ENCODE measurements at regions not wholly inside any gene's neighbourhood (a gene's known extent, or its start where the extent isn't known, plus 50 kb on each side); places are given as distances from the start of the nearest gene placed in this dataset.

- Mint-ChIP-seq H3K27ac (ENCODE audit: unreplicated experiment) (no peak overlapping the region), H3K4me3 (ENCODE audit: unreplicated experiment) (no peak overlapping the region), H3K27me3 (ENCODE audit: low read depth, unreplicated experiment) (peaks cover 2% of the 10 kb centered on the region), H3K9me3 (ENCODE audit: unreplicated experiment) (no peaks in the 10 kb centered on the region), H3K4me1 (ENCODE audit: low read depth, unreplicated experiment) (peaks cover 4% of the 10 kb centered on the region), H3K36me3 (ENCODE audit: low read depth, unreplicated experiment) (no peaks in the 10 kb centered on the region)
- Histone ChIP-seq H2AFZ (ENCODE audit: low read depth, low read length) (no peak overlapping the region), H3K4me2 (ENCODE audit: low read length) (no peak overlapping the region), H3K9me3 (ENCODE audit: insufficient read depth, low read depth, low read length) (peaks cover 10% of the 10 kb centered on the region), H3K27me3 (ENCODE audit: insufficient read depth, low read length) (no peaks in the 10 kb centered on the region), H3K36me3 (ENCODE audit: insufficient read depth, low read length) (no peaks in the 10 kb centered on the region), H3K4me3 (ENCODE audit: insufficient read depth, low read depth, low read length) (no peak overlapping the region), H3K9ac (ENCODE audit: low read length) (no peak overlapping the region), H3K27ac (ENCODE audit: low read depth, low read length) (no peak overlapping the region), H3K4me1 (ENCODE audit: insufficient read depth, low read length) (no peaks in the 10 kb centered on the region), H4K20me1 (ENCODE audit: insufficient read depth, low read length) (no peaks in the 10 kb centered on the region), H3K79me2 (ENCODE audit: insufficient read depth, low read length) (no peaks in the 10 kb centered on the region)
- no peak for DNase-seq (ENCODE audit: low read depth)
- FAIRE-seq = no peak
- TF ChIP-seq EZH2 (IDR thresholded peaks at IDR 0.05; ENCODE audit: insufficient read depth, low read length) (no peak), CTCF (IDR thresholded peaks at IDR 0.05; ENCODE audit: insufficient read depth, low read depth, low read length) (no peak)
Observed at GRCh38 chr15:26210980-26211379, 347.9 kb upstream of the ATP10A start.

GRCh38 chr15:26201177-26201858, 338.2 kb upstream of the ATP10A start:
- Mint-ChIP-seq H3K36me3 (ENCODE audit: low read depth, unreplicated experiment) (no peaks in the 10 kb centered on the region), H3K27me3 (ENCODE audit: low read depth, unreplicated experiment) (peaks cover 30% of the 10 kb centered on the region), H3K4me3 (ENCODE audit: unreplicated experiment) (no peak overlapping the region), H3K9me3 (ENCODE audit: unreplicated experiment) (peaks cover 5% of the 10 kb centered on the region), H3K27ac (ENCODE audit: unreplicated experiment) (no peak overlapping the region), H3K4me1 (ENCODE audit: low read depth, unreplicated experiment) (no peaks in the 10 kb centered on the region)
- Histone ChIP-seq H3K4me3 (ENCODE audit: insufficient read depth, low read depth, low read length) (no peak overlapping the region), H3K79me2 (ENCODE audit: insufficient read depth, low read length) (no peaks in the 10 kb centered on the region), H4K20me1 (ENCODE audit: insufficient read depth, low read length) (no peaks in the 10 kb centered on the region), H3K9ac (ENCODE audit: low read length) (no peak overlapping the region), H3K27me3 (ENCODE audit: insufficient read depth, low read length) (no peaks in the 10 kb centered on the region), H2AFZ (ENCODE audit: low read depth, low read length) (no peak overlapping the region), H3K36me3 (ENCODE audit: insufficient read depth, low read length) (no peaks in the 10 kb centered on the region), H3K4me1 (ENCODE audit: insufficient read depth, low read length) (no peaks in the 10 kb centered on the region), H3K4me2 (ENCODE audit: low read length) (no peak overlapping the region), H3K27ac (ENCODE audit: low read depth, low read length) (no peak overlapping the region), H3K9me3 (ENCODE audit: insufficient read depth, low read depth, low read length) (peaks cover 5% of the 10 kb centered on the region)
- DNase-seq (ENCODE audit: low read depth) (no peak), FAIRE-seq (no peak)
- TF ChIP-seq EZH2 (IDR thresholded peaks at IDR 0.05; ENCODE audit: insufficient read depth, low read length) (no peak), CTCF (IDR thresholded peaks at IDR 0.05; ENCODE audit: insufficient read depth, low read depth, low read length) (no peak)

- no peaks in the 10 kb centered on the region for H3K36me3 Mint-ChIP-seq (ENCODE audit: low read depth, unreplicated experiment)
- peaks cover 30% of the 10 kb centered on the region for H3K27me3 Mint-ChIP-seq (ENCODE audit: low read depth, unreplicated experiment)
- no peaks in the 10 kb centered on the region for H3K27me3 ChIP-seq (ENCODE audit: insufficient read depth, low read length)
- no peak overlapping the region for H3K4me3 ChIP-seq (ENCODE audit: insufficient read depth, low read depth, low read length)
- no peak overlapping the region for H3K27ac ChIP-seq (ENCODE audit: low read depth, low read length)
- H3K9ac ChIP-seq (ENCODE audit: low read length) = no peak overlapping the region
- H3K27ac Mint-ChIP-seq (ENCODE audit: unreplicated experiment) = no peak overlapping the region
- no peaks in the 10 kb centered on the region for H3K79me2 ChIP-seq (ENCODE audit: insufficient read depth, low read length)
- DNase-seq (ENCODE audit: low read depth) (no peak), FAIRE-seq (no peak)
- H3K4me2 ChIP-seq (ENCODE audit: low read length) = no peak overlapping the region
- TF ChIP-seq EZH2 (IDR thresholded peaks at IDR 0.05; ENCODE audit: insufficient read depth, low read length) (no peak), CTCF (IDR thresholded peaks at IDR 0.05; ENCODE audit: insufficient read depth, low read depth, low read length) (no peak)
- H3K9me3 ChIP-seq (ENCODE audit: insufficient read depth, low read depth, low read length) = peaks cover 5% of the 10 kb centered on the region
- H3K9me3 Mint-ChIP-seq (ENCODE audit: unreplicated experiment) = peaks cover 5% of the 10 kb centered on the region
- H3K4me1 ChIP-seq (ENCODE audit: insufficient read depth, low read length) = no peaks in the 10 kb centered on the region
- H4K20me1 ChIP-seq (ENCODE audit: insufficient read depth, low read length) = no peaks in the 10 kb centered on the region
- no peak overlapping the region for H2AFZ ChIP-seq (ENCODE audit: low read depth, low read length)
- no peaks in the 10 kb centered on the region for H3K4me1 Mint-ChIP-seq (ENCODE audit: low read depth, unreplicated experiment)
- no peaks in the 10 kb centered on the region for H3K36me3 ChIP-seq (ENCODE audit: insufficient read depth, low read length)
- H3K4me3 Mint-ChIP-seq (ENCODE audit: unreplicated experiment) = no peak overlapping the region
Observed at GRCh38 chr15:26200427-26200826, 337.3 kb upstream of the ATP10A start.

Measured in astrocyte (in vitro differentiated cells and primary cell).